ENCODE measurements at regions not wholly inside any gene's neighbourhood (a gene's known extent, or its start where the extent isn't known, plus 50 kb on each side); places are given as distances from the start of the nearest gene placed in this dataset.

DNA sequence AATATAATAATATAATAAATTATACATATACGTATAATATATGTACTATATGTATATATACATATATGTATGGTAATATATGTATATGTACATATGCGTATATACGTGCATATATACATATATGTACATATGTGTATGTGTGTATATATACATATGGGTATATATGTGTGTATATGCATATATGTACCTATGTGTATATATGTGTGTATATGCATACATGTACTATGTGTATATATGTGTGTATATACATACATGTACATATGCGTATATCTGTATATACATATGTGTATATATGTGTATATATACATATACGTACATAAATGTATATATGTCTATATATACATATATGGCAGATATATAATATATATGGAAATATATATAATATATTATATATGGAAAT is 74.8 kb upstream of the ST3GAL6 start:
- TF ChIP-seq, protein P1, sequence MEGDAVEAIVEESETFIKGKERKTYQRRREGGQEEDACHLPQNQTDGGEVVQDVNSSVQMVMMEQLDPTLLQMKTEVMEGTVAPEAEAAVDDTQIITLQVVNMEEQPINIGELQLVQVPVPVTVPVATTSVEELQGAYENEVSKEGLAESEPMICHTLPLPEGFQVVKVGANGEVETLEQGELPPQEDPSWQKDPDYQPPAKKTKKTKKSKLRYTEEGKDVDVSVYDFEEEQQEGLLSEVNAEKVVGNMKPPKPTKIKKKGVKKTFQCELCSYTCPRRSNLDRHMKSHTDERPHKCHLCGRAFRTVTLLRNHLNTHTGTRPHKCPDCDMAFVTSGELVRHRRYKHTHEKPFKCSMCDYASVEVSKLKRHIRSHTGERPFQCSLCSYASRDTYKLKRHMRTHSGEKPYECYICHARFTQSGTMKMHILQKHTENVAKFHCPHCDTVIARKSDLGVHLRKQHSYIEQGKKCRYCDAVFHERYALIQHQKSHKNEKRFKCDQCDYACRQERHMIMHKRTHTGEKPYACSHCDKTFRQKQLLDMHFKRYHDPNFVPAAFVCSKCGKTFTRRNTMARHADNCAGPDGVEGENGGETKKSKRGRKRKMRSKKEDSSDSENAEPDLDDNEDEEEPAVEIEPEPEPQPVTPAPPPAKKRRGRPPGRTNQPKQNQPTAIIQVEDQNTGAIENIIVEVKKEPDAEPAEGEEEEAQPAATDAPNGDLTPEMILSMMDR (IDR thresholded peaks at IDR 0.05; ENCODE audit: low read length), result no peak
- no peak for TF ChIP-seq EZH2 (optimal IDR thresholded peaks at IDR 0.05; ENCODE audit: low read depth, low read length)
